HFFc6 (cell line): ENCODE measurements at regions not wholly inside any gene's neighbourhood (a gene's known extent, or its start where the extent isn't known, plus 50 kb on each side); places are given as distances from the start of the nearest gene placed in this dataset.
A peak's percentile ranks its signal among the peaks of the same experiment; 100 is the strongest.

ENCODE experiments used
- DNase-seq: peaks from one replicate; pipeline ENCODE4 v3.0.0-alpha.2; 2018
- H3K27ac Mint-ChIP-seq: 2 replicates; pipeline ENCODE4 v1.8.0; 2020; ENCODE audit warnings: mild to moderate bottlenecking, mixed read lengths
- H3K27me3 Mint-ChIP-seq: 2 replicates; pipeline ENCODE4 v1.8.0; 2021; ENCODE audit warnings: mild to moderate bottlenecking, moderate library complexity, mixed read lengths; ENCODE audit not compliant: insufficient read depth
- H3K36me3 Mint-ChIP-seq: 2 replicates; pipeline ENCODE4 v1.8.0; 2021; ENCODE audit warnings: low read depth, mixed read lengths
- H3K4me1 Mint-ChIP-seq: 2 replicates; pipeline ENCODE4 v1.8.0; 2020; ENCODE audit warnings: low read depth, mixed read lengths
- H3K4me3 Mint-ChIP-seq: 2 replicates; pipeline ENCODE4 v1.8.0; 2020; ENCODE audit warnings: mild to moderate bottlenecking, moderate library complexity, mixed read lengths
- H3K9me3 Mint-ChIP-seq: 2 replicates; pipeline ENCODE4 v1.8.0; 2020; ENCODE audit warnings: mild to moderate bottlenecking, mixed read lengths
- CTCF ChIP-seq: fragments of 200-600 bp; sonication (generic); IDR thresholded peaks from 2 replicates; pipeline ENCODE4 v1.5.0; 2021; ENCODE audit warnings: antibody characterized with exemption, mild to moderate bottlenecking

GRCh38 chr9:106286249-106286648 is 576.7 kb upstream of the ZNF462 start:
- Mint-ChIP-seq H3K27me3 (no peaks in the 10 kb centered on the region; the same call in 1 of the 2 replicates), H3K27ac (no peak overlapping the region), H3K4me3 (no peak overlapping the region), H3K4me1 (no peaks in the 10 kb centered on the region), H3K36me3 (no peaks in the 10 kb centered on the region), H3K9me3 (peaks cover 39% of the 10 kb centered on the region)
- DNase-seq = no peak
- no peak for TF ChIP-seq CTCF

GRCh38 chr9:106287091-106287631 is 575.8 kb upstream of the ZNF462 start:
- no peak overlapping the region for H3K27ac Mint-ChIP-seq
- H3K4me1 Mint-ChIP-seq = no peaks in the 10 kb centered on the region
- H3K9me3 Mint-ChIP-seq = peaks cover 34% of the 10 kb centered on the region
- H3K27me3 Mint-ChIP-seq = no peaks in the 10 kb centered on the region; the same call in 1 of the 2 replicates
- no peak for TF ChIP-seq CTCF
- no peak for DNase-seq
- no peaks in the 10 kb centered on the region for H3K36me3 Mint-ChIP-seq
- 0 out of 2 replicates have a peak overlapping the region, but pooled peaks have one; percentile 8 for H3K4me3 Mint-ChIP-seq

GRCh38 chr9:106287731-106288130 is 575.2 kb upstream of the ZNF462 start:
- no peaks in the 10 kb centered on the region for H3K4me1 Mint-ChIP-seq
- H3K4me3 Mint-ChIP-seq = no peak overlapping the region
- H3K27ac Mint-ChIP-seq = no peak overlapping the region

GRCh38 chr9:106288689-106289088 is 574.3 kb upstream of the ZNF462 start:
- TF ChIP-seq CTCF = no peak
- Mint-ChIP-seq H3K9me3 (peaks cover 25% of the 10 kb centered on the region), H3K4me3 (no peak overlapping the region), H3K27me3 (no peaks in the 10 kb centered on the region; the same call in 1 of the 2 replicates), H3K27ac (no peak overlapping the region), H3K36me3 (no peaks in the 10 kb centered on the region), H3K4me1 (no peaks in the 10 kb centered on the region)
- DNase-seq = no peak

More at GRCh38 chr9:106287731-106288130, 575.2 kb upstream of the ZNF462 start:
- Mint-ChIP-seq H3K36me3 (no peaks in the 10 kb centered on the region), H3K27me3 (no peaks in the 10 kb centered on the region; the same call in 1 of the 2 replicates), H3K9me3 (peaks cover 29% of the 10 kb centered on the region)
- DNase-seq = no peak
- TF ChIP-seq CTCF = no peak

- H3K4me3 Mint-ChIP-seq = no peak overlapping the region
- DNase-seq = no peak
- H3K9me3 Mint-ChIP-seq = peaks cover 29% of the 10 kb centered on the region
- no peaks in the 10 kb centered on the region for H3K27me3 Mint-ChIP-seq
- no peaks in the 10 kb centered on the region for H3K36me3 Mint-ChIP-seq
- no peak overlapping the region for H3K27ac Mint-ChIP-seq
- no peak for TF ChIP-seq CTCF
- H3K4me1 Mint-ChIP-seq = no peaks in the 10 kb centered on the region
These were observed 571.2 kb upstream of the ZNF462 start for GRCh38 chr9:106291786-106292185.
